LHCN-M2 (cell line): ENCODE measurements at regions not wholly inside any gene's neighbourhood (a gene's known extent, or its start where the extent isn't known, plus 50 kb on each side); places are given as distances from the start of the nearest gene placed in this dataset.

Experiments
- DNase-seq: peaks from one replicate; pipeline ENCODE4 v3.0.0-alpha.2; 2012; ENCODE audit warnings: low read depth

- no peak for DNase-seq
Measured at GRCh38 chr1:117803318-117803717, 126.1 kb downstream of the GDAP2 start.

GRCh38 chr1:117809764-117810163 is 119.7 kb downstream of the GDAP2 start:
- no peak for DNase-seq

- DNase-seq: no peak
Measured at GRCh38 chr1:117810553-117810952, 118.9 kb downstream of the GDAP2 start.

- DNase-seq: no peak
Measured at GRCh38 chr1:117812869-117813511, 116.4 kb downstream of the GDAP2 start.
